ENCODE measurements at regions not wholly inside any gene's neighbourhood (a gene's known extent, or its start where the extent isn't known, plus 50 kb on each side); places are given as distances from the start of the nearest gene placed in this dataset.
A peak's percentile ranks its signal among the peaks of the same experiment; 100 is the strongest.

DNA sequence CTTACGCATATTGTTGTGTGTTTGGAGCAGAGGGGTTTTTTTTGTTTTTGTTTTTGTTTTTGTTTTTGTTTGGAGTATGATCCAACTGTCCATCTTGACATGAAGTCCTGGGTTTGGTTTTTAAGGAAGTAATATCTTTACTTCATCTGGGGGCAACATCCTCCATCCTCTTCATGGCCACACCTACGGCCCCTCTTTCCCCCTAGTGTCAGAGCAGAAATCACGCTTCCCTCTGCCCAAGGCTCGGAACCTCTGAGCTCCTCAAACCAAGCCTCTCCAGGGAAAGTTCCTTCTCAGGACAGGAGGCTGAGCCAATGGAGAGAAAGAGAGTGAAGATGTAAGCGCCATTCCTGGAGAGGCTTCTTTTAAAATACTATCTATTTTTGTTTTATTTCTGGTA is 58.6 kb upstream of the PDX1 start:
- Histone ChIP-seq H3K27ac (ENCODE audit: insufficient read length, low read depth, low read length) (no peak overlapping the region), H2AFZ (ENCODE audit: low read length) (no peak overlapping the region), H2BK5ac (ENCODE audit: insufficient read length, low read length) (no peak overlapping the region), H2BK20ac (ENCODE audit: low read depth, low read length, poor library complexity, severe bottlenecking) (no peak overlapping the region), H2BK120ac (ENCODE audit: low read depth, low read length, poor library complexity, severe bottlenecking) (no peak overlapping the region), H3K14ac (ENCODE audit: insufficient read depth, low read length) (no peak overlapping the region), H2BK12ac (ENCODE audit: insufficient read length, low read depth, low read length) (no peak overlapping the region), H3K4me1 (ENCODE audit: insufficient read depth, low read length) (peaks cover 2% of the 10 kb centered on the region; the same call in 1 of the 2 replicates), H3K56ac (ENCODE audit: insufficient read length, low read depth, low read length) (no peak overlapping the region), H3K79me1 (ENCODE audit: insufficient read depth, low read depth, low read length, poor library complexity, severe bottlenecking) (no peaks in the 10 kb centered on the region), H3K9ac (ENCODE audit: extremely low read depth, insufficient read length, low read length) (no peak overlapping the region), H3K18ac (ENCODE audit: insufficient read length, low read depth, low read length) (no peak overlapping the region), H3K4ac (ENCODE audit: low read depth, low read length) (no peak overlapping the region), H4K91ac (ENCODE audit: insufficient read length, low read depth, low read length) (no peak overlapping the region), H2BK15ac (ENCODE audit: low read depth, low read length) (no peak overlapping the region), H3K79me2 (ENCODE audit: insufficient read depth, low read length) (no peaks in the 10 kb centered on the region), H3K23ac (ENCODE audit: insufficient read length, low read depth, low read length) (no peak overlapping the region), H4K20me1 (ENCODE audit: control insufficient read depth, insufficient read depth, insufficient read length) (no peaks in the 10 kb centered on the region), H2AK5ac (ENCODE audit: insufficient read length, low read length) (no peak overlapping the region), H4K8ac (replicated peaks; ENCODE audit: insufficient read length, low read depth, low read length) (no peak overlapping the region), H3K9me3 (ENCODE audit: control insufficient read depth, low read depth, low read length) (no peaks in the 10 kb centered on the region), H3K23me2 (ENCODE audit: insufficient read length, low read depth, low read length, poor library complexity, severe bottlenecking) (no peaks in the 10 kb centered on the region), H4K5ac (ENCODE audit: insufficient read length, low read depth, low read length) (no peak overlapping the region), H3K4me2 (ENCODE audit: insufficient read depth, insufficient read length, low read length) (no peak overlapping the region), H3K27me3 (ENCODE audit: insufficient read depth, low read length) (no peaks in the 10 kb centered on the region; the same call in 1 of the 2 replicates), H3T11ph (ENCODE audit: low read length) (no peak overlapping the region)
- H3K4me1 Mint-ChIP-seq, result peaks cover 6 to 21% of the 10 kb centered on the region in 2 experiments
- no peak overlapping the region for H3K4me3 Mint-ChIP-seq
- peaks cover 47% of the 10 kb centered on the region for H3K27me3 Mint-ChIP-seq (ENCODE audit: low read depth)
- TF ChIP-seq, protein P1, sequence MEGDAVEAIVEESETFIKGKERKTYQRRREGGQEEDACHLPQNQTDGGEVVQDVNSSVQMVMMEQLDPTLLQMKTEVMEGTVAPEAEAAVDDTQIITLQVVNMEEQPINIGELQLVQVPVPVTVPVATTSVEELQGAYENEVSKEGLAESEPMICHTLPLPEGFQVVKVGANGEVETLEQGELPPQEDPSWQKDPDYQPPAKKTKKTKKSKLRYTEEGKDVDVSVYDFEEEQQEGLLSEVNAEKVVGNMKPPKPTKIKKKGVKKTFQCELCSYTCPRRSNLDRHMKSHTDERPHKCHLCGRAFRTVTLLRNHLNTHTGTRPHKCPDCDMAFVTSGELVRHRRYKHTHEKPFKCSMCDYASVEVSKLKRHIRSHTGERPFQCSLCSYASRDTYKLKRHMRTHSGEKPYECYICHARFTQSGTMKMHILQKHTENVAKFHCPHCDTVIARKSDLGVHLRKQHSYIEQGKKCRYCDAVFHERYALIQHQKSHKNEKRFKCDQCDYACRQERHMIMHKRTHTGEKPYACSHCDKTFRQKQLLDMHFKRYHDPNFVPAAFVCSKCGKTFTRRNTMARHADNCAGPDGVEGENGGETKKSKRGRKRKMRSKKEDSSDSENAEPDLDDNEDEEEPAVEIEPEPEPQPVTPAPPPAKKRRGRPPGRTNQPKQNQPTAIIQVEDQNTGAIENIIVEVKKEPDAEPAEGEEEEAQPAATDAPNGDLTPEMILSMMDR (conservative IDR thresholded peaks at IDR 0.05), result 0 out of 3 replicates have a peak, but pooled peaks have one; percentile 25
- DNase-seq, result no peak
- H3K27ac Mint-ChIP-seq, result no peak overlapping the region
- H3K36me3 Mint-ChIP-seq (ENCODE audit: insufficient read depth in 1 of 3, low read depth in 3 of 3), result no peaks in the 10 kb centered on the region
- no peaks in the 10 kb centered on the region for H3K9me3 Mint-ChIP-seq
- WGBS (ENCODE audit: extremely low coverage, insufficient read length, low lambda C conversion rate), result no CpG with 5 or more reads among the region's 5 CpGs

All from H9 (cell line).